OCI-LY1 (cell line): ENCODE measurements at regions not wholly inside any gene's neighbourhood (a gene's known extent, or its start where the extent isn't known, plus 50 kb on each side); places are given as distances from the start of the nearest gene placed in this dataset.

Experiments
- H2AFZ ChIP-seq: fragments of 200-600 bp; sonication (generic), shearing (Covaris generic); 2 replicates; pipeline ENCODE4 v1.6.0; 2014; ENCODE audit warnings: antibody characterized with exemption, mild to moderate bottlenecking, low read length
- H3F3A ChIP-seq: fragments of 200-600 bp; sonication (generic), shearing (Covaris generic); 2 replicates; pipeline ENCODE4 v1.6.0; 2014; ENCODE audit warnings: mild to moderate bottlenecking, antibody characterized with exemption, low read length, moderate library complexity; ENCODE audit not compliant: insufficient read depth
- H3K27ac ChIP-seq: fragments of 200-600 bp; sonication (generic); 2 replicates; pipeline ENCODE4 v1.5.1; 2014; ENCODE audit warnings: low read length, mixed run types, mild to moderate bottlenecking, low read depth; ENCODE audit not compliant: poor library complexity, severe bottlenecking
- H3K27me3 ChIP-seq: fragments of 200-600 bp; sonication (generic); 2 replicates; pipeline ENCODE4 v1.6.0; 2014; ENCODE audit warnings: antibody characterized with exemption, mild to moderate bottlenecking, low read length, moderate library complexity; ENCODE audit not compliant: insufficient read depth
- H3K36me3 ChIP-seq: fragments of 200-600 bp; sonication (generic); 2 replicates; pipeline ENCODE4 v1.6.1; 2014; ENCODE audit warnings: mild to moderate bottlenecking, antibody characterized with exemption, low read length, moderate library complexity, mixed read lengths; ENCODE audit not compliant: insufficient read depth
- H3K4me1 ChIP-seq: fragments of 200-600 bp; sonication (generic); 2 replicates; pipeline ENCODE4 v1.5.1; 2014; ENCODE audit warnings: mild to moderate bottlenecking, low read length, moderate library complexity; ENCODE audit not compliant: insufficient read depth, severe bottlenecking
- H3K4me2 ChIP-seq: fragments of 200-600 bp; sonication (generic), shearing (Covaris generic); 2 replicates; pipeline ENCODE4 v1.6.1; 2014; ENCODE audit warnings: low read length
- H3K4me3 ChIP-seq: fragments of 200-600 bp; sonication (generic); 2 replicates; pipeline ENCODE4 v1.5.1; 2014; ENCODE audit warnings: low read length, low read depth, mild to moderate bottlenecking, mixed read lengths; ENCODE audit not compliant: poor library complexity, severe bottlenecking
- H3K79me2 ChIP-seq: fragments of 200-600 bp; shearing (Covaris generic); 2 replicates; pipeline ENCODE4 v1.6.1; 2016; ENCODE audit warnings: mixed run types, low read length, mixed read lengths; ENCODE audit not compliant: insufficient read depth
- H3K9ac ChIP-seq: fragments of 200-600 bp; sonication (generic), shearing (Covaris generic); 2 replicates; pipeline ENCODE4 v1.6.1; 2014; ENCODE audit warnings: mild to moderate bottlenecking, low read length, mixed read lengths
- H3K9me2 ChIP-seq: fragments of 200-600 bp; sonication (generic), shearing (Covaris generic); 2 replicates; pipeline ENCODE4 v1.6.1; 2014; ENCODE audit warnings: low read depth, mild to moderate bottlenecking, low read length, mixed read lengths
- H3K9me3 ChIP-seq: fragments of 200-600 bp; shearing (Covaris generic); 2 replicates; pipeline ENCODE4 v1.6.1; 2014; ENCODE audit warnings: low read length, mixed read lengths
- H4K20me1 ChIP-seq: fragments of 200-600 bp; sonication (generic), shearing (Covaris generic); 2 replicates; pipeline ENCODE4 v1.6.0; 2016; ENCODE audit warnings: mild to moderate bottlenecking, low read length; ENCODE audit not compliant: insufficient read depth
- CTCF ChIP-seq: fragments of 200-600 bp; sonication (generic), shearing (Covaris generic); IDR thresholded peaks from 2 replicates; pipeline ENCODE4 v1.5.1; 2017; ENCODE audit warnings: mild to moderate bottlenecking, antibody characterized with exemption, low read length, moderate library complexity, mixed read lengths
- EZH2 ChIP-seq: fragments of 200-600 bp; sonication (generic), shearing (Covaris generic); IDR thresholded peaks from 2 replicates; pipeline ENCODE4 v1.8.0; 2017; ENCODE audit warnings: borderline replicate concordance, mixed run types, mild to moderate bottlenecking, antibody characterized with exemption, low read length, moderate library complexity, mixed read lengths

- no peak for TF ChIP-seq EZH2
- peak; percentile 43; the same call in 1 of the 2 replicates for TF ChIP-seq CTCF
These were observed 70.6 kb upstream of the SNRK start for GRCh38 chr3:43215663-43216275.

GRCh38 chr3:43215138-43215537 lies 71.2 kb upstream of the SNRK start:
- Histone ChIP-seq H3K79me2 (no peaks in the 10 kb centered on the region), H3K27ac (no peak overlapping the region), H3K9me2 (no peaks in the 10 kb centered on the region)

More at GRCh38 chr3:43215663-43216275, 70.6 kb upstream of the SNRK start:
- H3K9me2 ChIP-seq = no peaks in the 10 kb centered on the region
- H3K4me2 ChIP-seq = no peak overlapping the region
- H3K36me3 ChIP-seq = no peaks in the 10 kb centered on the region
- H3K79me2 ChIP-seq = no peaks in the 10 kb centered on the region
- H3K27ac ChIP-seq = no peak overlapping the region
- H3K27me3 ChIP-seq = no peaks in the 10 kb centered on the region
- no peaks in the 10 kb centered on the region for H3F3A ChIP-seq
- H2AFZ ChIP-seq = no peak overlapping the region
- no peak overlapping the region for H3K4me3 ChIP-seq
- H3K4me1 ChIP-seq = no peaks in the 10 kb centered on the region
- no peaks in the 10 kb centered on the region for H4K20me1 ChIP-seq
- no peak overlapping the region for H3K9ac ChIP-seq
- no peaks in the 10 kb centered on the region for H3K9me3 ChIP-seq

DNA sequence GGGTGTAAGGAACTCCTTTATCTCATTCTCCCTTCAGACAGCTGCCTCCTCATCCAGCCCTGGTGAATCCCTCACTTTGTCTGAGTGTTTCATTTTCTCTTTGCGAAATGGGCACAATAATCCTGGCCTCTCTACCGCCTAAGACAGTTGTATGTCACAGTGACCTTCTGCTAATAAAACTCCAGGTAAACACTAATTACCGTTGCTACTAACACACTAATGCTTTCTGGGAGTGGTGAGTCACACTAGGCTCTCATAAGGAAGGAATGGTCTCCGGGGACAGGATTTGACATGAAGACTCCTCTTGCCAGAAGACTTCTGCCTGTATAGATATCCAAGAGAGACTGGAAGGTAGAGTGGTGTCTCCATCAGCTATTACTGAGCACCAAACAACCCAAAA lies 71.7 kb upstream of the SNRK start:
- no peaks in the 10 kb centered on the region for H4K20me1 ChIP-seq
- no peaks in the 10 kb centered on the region for H3K36me3 ChIP-seq
- H3K27me3 ChIP-seq = no peaks in the 10 kb centered on the region
- no peaks in the 10 kb centered on the region for H3K4me1 ChIP-seq
- no peaks in the 10 kb centered on the region for H3K9me2 ChIP-seq
- H3K27ac ChIP-seq = no peak overlapping the region
- no peak overlapping the region for H3K4me3 ChIP-seq
- no peak overlapping the region for H3K9ac ChIP-seq
- H3K9me3 ChIP-seq = no peaks in the 10 kb centered on the region
- no peak overlapping the region for H3K4me2 ChIP-seq
- no peak for TF ChIP-seq EZH2
- no peak for TF ChIP-seq CTCF
- no peaks in the 10 kb centered on the region for H3F3A ChIP-seq
- H2AFZ ChIP-seq = no peak overlapping the region
- H3K79me2 ChIP-seq = no peaks in the 10 kb centered on the region

More at GRCh38 chr3:43215138-43215537, 71.2 kb upstream of the SNRK start:
- Histone ChIP-seq H3K4me1 (no peaks in the 10 kb centered on the region), H4K20me1 (no peaks in the 10 kb centered on the region), H3F3A (no peaks in the 10 kb centered on the region), H3K4me3 (no peak overlapping the region), H3K9me3 (no peaks in the 10 kb centered on the region), H3K9ac (no peak overlapping the region), H3K36me3 (no peaks in the 10 kb centered on the region), H2AFZ (no peak overlapping the region), H3K4me2 (no peak overlapping the region), H3K27me3 (no peaks in the 10 kb centered on the region)
- TF ChIP-seq EZH2 (no peak), CTCF (no peak)
